GM06990 (cell line): ENCODE measurements at regions not wholly inside any gene's neighbourhood (a gene's known extent, or its start where the extent isn't known, plus 50 kb on each side); places are given as distances from the start of the nearest gene placed in this dataset.

Experiments used
- DNase-seq: peaks from one replicate; pipeline ENCODE4 v3.0.0-alpha.2; 2011; ENCODE audit not compliant: insufficient read length; ENCODE audit errors: extremely low read depth
- H3K27me3 ChIP-seq: replicated peaks from 2 replicates; pipeline ENCODE4 v1.6.0; 2011; ENCODE audit warnings: low read length; ENCODE audit not compliant: control insufficient read depth, insufficient read depth
- H3K36me3 ChIP-seq: 2 replicates; pipeline ENCODE4 v1.5.1; 2011; ENCODE audit warnings: low read length; ENCODE audit not compliant: control insufficient read depth, insufficient read depth
- H3K4me3 ChIP-seq: replicated peaks from 2 replicates; pipeline ENCODE4 v1.5.1; 2011; ENCODE audit warnings: low read depth, mild to moderate bottlenecking, control low read depth, low read length
- TF ChIP-seq, protein P1 (sequence below): IDR thresholded peaks from 2 replicates; pipeline ENCODE4 v1.5.1; 2011; ENCODE audit warnings: low read length, control low read depth, mild to moderate bottlenecking, inconsistent platforms; ENCODE audit not compliant: insufficient read depth, poor library complexity, severe bottlenecking

DNA sequence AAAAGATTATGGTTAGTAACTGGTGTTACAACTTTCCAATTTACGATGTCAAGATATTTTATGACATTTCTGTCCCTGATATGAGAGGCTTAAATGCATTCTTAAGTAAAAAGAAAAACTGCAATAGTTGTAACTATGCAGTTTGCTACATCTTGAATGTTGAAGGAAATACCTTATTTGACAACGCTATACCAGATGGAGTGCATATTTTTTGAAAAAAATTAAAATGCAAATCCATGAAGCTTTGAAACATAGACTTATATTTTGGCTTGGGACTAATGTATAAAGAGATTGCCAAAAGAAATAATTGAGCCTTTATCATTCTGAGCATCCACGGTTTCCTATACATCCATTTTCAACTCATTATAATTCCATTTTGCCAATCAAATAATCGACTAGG is 579.4 kb downstream of the TAF11L14 start:
- no peaks in the 10 kb centered on the region for H3K36me3 ChIP-seq
- H3K27me3 ChIP-seq, result no peaks in the 10 kb centered on the region
- TF ChIP-seq, protein P1, sequence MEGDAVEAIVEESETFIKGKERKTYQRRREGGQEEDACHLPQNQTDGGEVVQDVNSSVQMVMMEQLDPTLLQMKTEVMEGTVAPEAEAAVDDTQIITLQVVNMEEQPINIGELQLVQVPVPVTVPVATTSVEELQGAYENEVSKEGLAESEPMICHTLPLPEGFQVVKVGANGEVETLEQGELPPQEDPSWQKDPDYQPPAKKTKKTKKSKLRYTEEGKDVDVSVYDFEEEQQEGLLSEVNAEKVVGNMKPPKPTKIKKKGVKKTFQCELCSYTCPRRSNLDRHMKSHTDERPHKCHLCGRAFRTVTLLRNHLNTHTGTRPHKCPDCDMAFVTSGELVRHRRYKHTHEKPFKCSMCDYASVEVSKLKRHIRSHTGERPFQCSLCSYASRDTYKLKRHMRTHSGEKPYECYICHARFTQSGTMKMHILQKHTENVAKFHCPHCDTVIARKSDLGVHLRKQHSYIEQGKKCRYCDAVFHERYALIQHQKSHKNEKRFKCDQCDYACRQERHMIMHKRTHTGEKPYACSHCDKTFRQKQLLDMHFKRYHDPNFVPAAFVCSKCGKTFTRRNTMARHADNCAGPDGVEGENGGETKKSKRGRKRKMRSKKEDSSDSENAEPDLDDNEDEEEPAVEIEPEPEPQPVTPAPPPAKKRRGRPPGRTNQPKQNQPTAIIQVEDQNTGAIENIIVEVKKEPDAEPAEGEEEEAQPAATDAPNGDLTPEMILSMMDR, result no peak
- DNase-seq, result no peak
- H3K4me3 ChIP-seq, result no peak overlapping the region

DNA sequence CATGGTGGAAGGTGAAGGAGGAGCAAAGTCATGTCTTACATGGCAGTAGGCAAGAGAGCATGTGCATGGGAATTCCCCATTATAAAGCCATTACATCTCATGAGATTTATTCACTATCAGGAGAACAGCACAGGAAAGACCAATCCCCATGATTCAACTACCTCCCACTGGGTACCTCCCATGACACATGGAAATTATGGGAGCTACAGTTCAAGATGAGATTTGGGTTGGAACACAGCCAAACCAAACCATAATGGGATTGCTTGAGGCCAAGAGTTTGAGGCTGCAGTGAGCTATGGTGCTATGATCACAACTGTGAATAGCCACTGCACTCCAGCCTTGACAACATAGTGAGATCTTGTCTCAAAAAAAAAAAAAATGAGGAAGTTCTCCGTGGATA is 581.8 kb downstream of the TAF11L14 start:
- Histone ChIP-seq H3K27me3 (no peaks in the 10 kb centered on the region), H3K36me3 (no peaks in the 10 kb centered on the region), H3K4me3 (no peak overlapping the region)
- no peak for DNase-seq
- TF ChIP-seq, protein P1, result no peak

DNA sequence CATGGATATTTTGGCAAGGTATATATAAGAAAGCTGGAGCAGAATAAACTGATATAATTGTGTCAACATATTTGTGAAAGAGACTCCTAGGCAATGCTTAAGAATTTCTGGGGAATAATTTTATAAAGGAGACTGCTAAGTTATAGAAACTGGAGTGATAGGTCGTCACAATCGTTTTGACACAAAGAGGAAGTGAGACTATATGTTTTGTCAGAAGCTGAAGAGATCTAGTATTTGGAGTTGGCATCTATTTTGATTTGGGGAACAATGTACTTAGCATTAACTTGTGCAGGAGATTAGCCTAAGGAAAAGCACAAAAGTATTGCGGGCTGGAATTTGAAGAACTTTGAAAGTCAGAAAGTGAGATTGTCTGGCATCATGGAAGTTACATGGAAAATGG is 582.5 kb downstream of the TAF11L14 start:
- TF ChIP-seq, protein P1, result no peak
- H3K27me3 ChIP-seq, result no peaks in the 10 kb centered on the region
- no peak for DNase-seq
- no peaks in the 10 kb centered on the region for H3K36me3 ChIP-seq
- H3K4me3 ChIP-seq, result no peak overlapping the region

DNA sequence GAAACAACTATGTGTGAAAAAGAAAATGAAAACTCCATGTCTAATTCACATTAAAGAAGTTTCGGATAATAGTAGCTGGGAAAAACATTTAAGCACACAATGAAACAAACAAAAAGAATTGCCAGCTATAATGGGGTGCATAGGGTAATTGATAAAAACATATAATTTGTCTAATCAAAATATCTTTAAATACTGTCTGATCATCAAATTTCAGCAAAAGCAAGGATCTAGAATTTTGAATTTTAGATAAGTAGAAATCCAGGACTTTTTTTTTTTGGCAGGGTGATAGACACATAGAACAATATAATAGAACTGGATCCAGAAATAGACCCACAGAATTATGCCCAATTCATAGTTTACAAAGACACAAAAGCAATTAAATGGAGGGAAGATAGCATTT is 585.0 kb downstream of the TAF11L14 start:
- H3K36me3 ChIP-seq, result no peaks in the 10 kb centered on the region
- no peaks in the 10 kb centered on the region for H3K27me3 ChIP-seq
- no peak for DNase-seq
- TF ChIP-seq, protein P1, result no peak
- H3K4me3 ChIP-seq, result no peak overlapping the region

DNA sequence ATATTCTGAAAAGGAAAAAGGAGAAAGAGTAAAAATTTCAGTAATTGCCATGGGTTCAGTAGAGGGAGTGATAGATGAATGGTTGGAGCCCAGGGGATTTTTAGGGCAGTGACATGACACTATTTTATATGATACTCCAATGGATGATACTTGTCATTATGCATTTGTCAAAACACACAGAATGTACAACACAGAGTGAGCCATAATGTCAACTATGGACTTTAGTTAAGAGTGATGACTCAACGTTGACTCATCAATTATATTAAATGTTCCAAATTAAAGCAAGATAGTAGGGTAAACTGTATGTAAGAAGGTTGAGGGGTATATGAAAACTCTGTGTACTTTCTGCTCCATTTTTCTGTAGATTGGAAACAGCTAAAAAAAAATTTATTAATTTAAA is 586.4 kb downstream of the TAF11L14 start:
- TF ChIP-seq, protein P1, result no peak
- DNase-seq, result no peak
- Histone ChIP-seq H3K36me3 (no peaks in the 10 kb centered on the region), H3K4me3 (no peak overlapping the region), H3K27me3 (no peaks in the 10 kb centered on the region)

DNA sequence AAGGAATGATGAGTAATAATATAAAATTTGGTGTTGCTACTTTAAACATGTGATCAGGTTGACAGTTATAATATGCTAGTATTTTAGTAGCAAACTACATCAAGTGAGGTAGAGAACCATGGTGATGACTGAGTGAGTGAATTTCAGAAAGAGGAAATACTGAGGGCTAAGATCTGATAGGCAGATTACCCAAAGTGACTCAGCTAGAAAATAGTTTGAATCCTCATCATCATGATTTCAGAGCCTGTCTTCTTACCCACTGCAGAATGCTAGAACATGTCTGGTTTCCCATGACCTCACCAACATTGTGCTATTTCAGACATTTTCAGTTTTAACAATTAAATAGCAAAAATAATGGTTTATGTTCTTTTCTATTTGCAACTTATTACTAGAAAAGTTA is 602.1 kb downstream of the TAF11L14 start:
- no peak overlapping the region for H3K4me3 ChIP-seq
- no peak for DNase-seq

More for the DNA sequence above, 602.1 kb downstream of the TAF11L14 start:
- H3K36me3 ChIP-seq, result no peaks in the 10 kb centered on the region
- TF ChIP-seq, protein P1, result no peak
- H3K27me3 ChIP-seq, result no peaks in the 10 kb centered on the region
